ENCODE measurements at regions not wholly inside any gene's neighbourhood (a gene's known extent, or its start where the extent isn't known, plus 50 kb on each side); places are given as distances from the start of the nearest gene placed in this dataset.
"Not testable (repeated sequence)": the region's sequence is repeated elsewhere in the genome, so short reads cannot be mapped to it uniquely, and the experiment has no call there.

DNA sequence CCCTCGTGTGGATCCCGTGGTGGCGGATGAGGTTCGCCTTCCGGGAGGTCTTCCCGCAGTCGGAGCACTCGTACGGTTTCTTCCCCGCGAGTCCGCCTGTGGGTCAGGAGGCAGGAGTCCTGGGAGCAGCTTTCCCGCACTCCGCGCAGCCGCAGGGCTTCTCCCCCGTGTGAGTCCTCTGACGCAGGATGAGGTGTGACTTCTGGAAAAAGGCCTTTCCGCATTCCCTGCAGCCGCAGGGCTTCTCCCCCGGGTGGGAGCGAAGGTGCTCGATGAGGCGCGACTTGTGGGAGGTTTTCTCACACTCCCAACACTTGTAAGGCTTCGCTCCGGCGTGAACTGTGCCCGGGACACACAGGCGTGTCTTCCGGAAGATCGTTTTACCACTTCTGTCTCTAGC is 68.8 kb upstream of the WIPI2 start:
- DNase-seq = not testable (repeated sequence)

DNA sequence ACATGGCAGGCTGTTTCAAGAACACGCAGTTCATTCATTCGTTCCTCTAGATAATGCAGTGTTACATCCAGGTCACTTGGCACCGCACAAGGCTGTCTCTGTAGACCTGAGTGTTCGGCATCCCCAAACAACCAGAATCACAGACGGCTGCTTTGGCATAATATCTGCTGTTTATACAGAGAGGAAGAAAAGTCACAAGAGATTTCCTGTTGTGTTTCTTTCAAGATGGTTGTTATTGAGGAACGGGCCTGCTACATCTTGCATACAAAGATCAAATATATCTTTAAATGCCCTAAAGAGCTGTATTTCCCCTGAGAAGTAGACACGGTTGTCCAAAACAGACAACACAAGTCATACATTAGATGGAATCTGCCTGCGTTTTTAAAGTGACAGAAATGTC is 58.8 kb upstream of the WIPI2 start:
- in situ Hi-C loops (cut with HindIII; ENCODE audit: low pct_ligation_motif_present, low pct_unique_long_range_greater_than_20kb, low sequenced_read_pairs); DNase-seq: not testable (repeated sequence)

More for the DNA sequence above, 68.8 kb upstream of the WIPI2 start:
- in situ Hi-C loops (cut with HindIII; ENCODE audit: low pct_ligation_motif_present, low pct_unique_long_range_greater_than_20kb, low sequenced_read_pairs) = not testable (repeated sequence)

DNA sequence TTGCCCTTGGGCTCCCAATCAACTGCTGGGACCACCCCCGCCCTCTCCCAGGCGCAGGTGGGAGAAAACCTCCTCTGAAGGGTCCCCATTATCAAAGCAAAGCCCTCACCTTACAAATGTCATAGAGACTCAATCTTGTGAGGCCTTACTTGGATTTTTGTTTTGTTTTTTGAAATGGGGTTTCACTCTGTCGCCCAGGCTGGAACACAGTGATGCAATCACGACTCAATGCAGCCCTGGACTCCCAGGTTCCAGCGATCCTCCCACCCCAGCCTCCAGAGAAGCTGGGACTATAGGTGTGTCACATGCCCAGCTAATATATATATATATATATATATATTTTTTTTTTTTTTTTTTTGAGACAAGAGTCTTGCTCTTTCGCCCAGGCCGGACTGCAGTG is 57.5 kb upstream of the WIPI2 start:
- in situ Hi-C loops (cut with HindIII; ENCODE audit: low pct_ligation_motif_present, low pct_unique_long_range_greater_than_20kb, low sequenced_read_pairs) = no loop called here
- DNase-seq = no peak

DNA sequence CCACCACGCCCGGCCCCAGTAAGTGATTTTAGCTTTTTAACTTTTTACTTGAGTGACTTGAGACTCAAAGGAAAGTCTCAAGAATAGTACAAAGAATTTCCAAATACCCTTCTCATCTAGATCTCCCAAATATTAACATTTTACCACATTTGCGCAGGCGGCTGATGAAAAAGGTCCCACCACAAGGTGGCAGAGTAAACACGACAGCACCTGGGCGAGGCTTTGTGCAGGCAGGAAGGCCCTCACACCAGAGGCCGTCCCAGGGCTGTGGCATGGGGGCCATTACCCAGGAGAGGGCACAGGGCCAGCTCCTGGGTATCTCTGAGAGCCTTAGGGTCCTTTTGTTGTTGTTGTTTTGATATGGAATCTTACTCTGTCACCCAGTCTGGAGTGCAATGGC is 50.0 kb upstream of the WIPI2 start:
- in situ Hi-C loops (cut with HindIII; ENCODE audit: low pct_ligation_motif_present, low pct_unique_long_range_greater_than_20kb, low sequenced_read_pairs) = no loop called here
- peak; percentile 48 for DNase-seq
